HG03342 (cell line): ENCODE measurements at regions not wholly inside any gene's neighbourhood (a gene's known extent, or its start where the extent isn't known, plus 50 kb on each side); places are given as distances from the start of the nearest gene placed in this dataset.
A peak's percentile ranks its signal among the peaks of the same experiment; 100 is the strongest.

Experiments
- ATAC-seq: cut with Tn5 transposase; IDR thresholded peaks from one replicate; pipeline ENCODE4 v1.9.1; 2021; ENCODE audit warnings: mild to moderate bottlenecking, moderate library complexity; ENCODE audit not compliant: unreplicated experiment

- ATAC-seq, result no peak
Observed at GRCh38 chrX:13906093-13906492, 89.2 kb upstream of the GPM6B start.

GRCh38 chrX:13903405-13903804, 86.5 kb upstream of the GPM6B start:
- ATAC-seq, result no peak

GRCh38 chrX:13902406-13902805, 85.5 kb upstream of the GPM6B start:
- ATAC-seq, result no peak

- no peak for ATAC-seq
Observed at GRCh38 chrX:13901354-13901753, 84.5 kb upstream of the GPM6B start.

- ATAC-seq, result no peak
Observed at GRCh38 chrX:13900351-13900750, 83.5 kb upstream of the GPM6B start.

- ATAC-seq, result no peak
Observed at GRCh38 chrX:13899607-13900006, 82.7 kb upstream of the GPM6B start.

GRCh38 chrX:13898603-13899002, 81.7 kb upstream of the GPM6B start:
- no peak for ATAC-seq

- peak; percentile 64 for ATAC-seq
Observed at GRCh38 chrX:13898083-13898482, 81.2 kb upstream of the GPM6B start.

GRCh38 chrX:13897566-13897965, 80.7 kb upstream of the GPM6B start:
- ATAC-seq, result no peak

- no peak for ATAC-seq
Observed at GRCh38 chrX:13894888-13895565, 78.1 kb upstream of the GPM6B start.

GRCh38 chrX:13893826-13894225, 76.9 kb upstream of the GPM6B start:
- no peak for ATAC-seq

- ATAC-seq, result no peak
Observed at GRCh38 chrX:13892856-13893255, 76.0 kb upstream of the GPM6B start.

- no peak for ATAC-seq
Observed at GRCh38 chrX:13891377-13892140, 74.7 kb upstream of the GPM6B start.

- no peak for ATAC-seq
Observed at GRCh38 chrX:13890806-13891205, 73.9 kb upstream of the GPM6B start.

GRCh38 chrX:13888284-13888683, 71.4 kb upstream of the GPM6B start:
- no peak for ATAC-seq

GRCh38 chrX:13885591-13885990, 68.7 kb upstream of the GPM6B start:
- ATAC-seq, result no peak

GRCh38 chrX:13876652-13877051, 59.8 kb upstream of the GPM6B start:
- ATAC-seq, result no peak

GRCh38 chrX:13875572-13875971, 58.7 kb upstream of the GPM6B start:
- ATAC-seq, result no peak

GRCh38 chrX:13868591-13868990, 51.7 kb upstream of the GPM6B start:
- no peak for ATAC-seq
